HG03064 (cell line): ENCODE measurements at regions not wholly inside any gene's neighbourhood (a gene's known extent, or its start where the extent isn't known, plus 50 kb on each side); places are given as distances from the start of the nearest gene placed in this dataset.

ENCODE experiments used
- ATAC-seq: cut with Tn5 transposase; IDR thresholded peaks from one replicate; pipeline ENCODE4 v1.9.1; 2021; ENCODE audit warnings: low read depth; ENCODE audit not compliant: unreplicated experiment

- no peak for ATAC-seq
Observed at GRCh38 chr5:31100047-31100575, 93.4 kb upstream of the CDH6 start.

GRCh38 chr5:31098811-31099210 is 94.7 kb upstream of the CDH6 start:
- no peak for ATAC-seq

- ATAC-seq, result no peak
Observed at GRCh38 chr5:31097851-31098250, 95.6 kb upstream of the CDH6 start.

- no peak for ATAC-seq
Observed at GRCh38 chr5:31096238-31096865, 97.1 kb upstream of the CDH6 start.

- ATAC-seq, result no peak
Observed at GRCh38 chr5:31095796-31096195, 97.7 kb upstream of the CDH6 start.

GRCh38 chr5:31091501-31091900 is 102.0 kb upstream of the CDH6 start:
- no peak for ATAC-seq

- ATAC-seq, result no peak
Observed at GRCh38 chr5:31090467-31090866, 103.0 kb upstream of the CDH6 start.

- ATAC-seq, result no peak
Observed at GRCh38 chr5:31086839-31087415, 106.6 kb upstream of the CDH6 start.

GRCh38 chr5:31084871-31085270 is 108.6 kb upstream of the CDH6 start:
- ATAC-seq, result no peak

- no peak for ATAC-seq
Observed at GRCh38 chr5:31083364-31083763, 110.1 kb upstream of the CDH6 start.

GRCh38 chr5:31079668-31080067 is 113.8 kb upstream of the CDH6 start:
- no peak for ATAC-seq

- ATAC-seq, result no peak
Observed at GRCh38 chr5:31078956-31079355, 114.5 kb upstream of the CDH6 start.

GRCh38 chr5:31075981-31076380 is 117.5 kb upstream of the CDH6 start:
- ATAC-seq, result no peak

GRCh38 chr5:31068287-31068686 is 125.2 kb upstream of the CDH6 start:
- no peak for ATAC-seq

GRCh38 chr5:31066655-31067328 is 126.7 kb upstream of the CDH6 start:
- ATAC-seq, result no peak

- ATAC-seq, result no peak
Observed at GRCh38 chr5:31064215-31064614, 129.3 kb upstream of the CDH6 start.

GRCh38 chr5:31062902-31063580 is 130.4 kb upstream of the CDH6 start:
- ATAC-seq, result no peak

GRCh38 chr5:31059889-31060288 is 133.6 kb upstream of the CDH6 start:
- ATAC-seq, result no peak

- no peak for ATAC-seq
Observed at GRCh38 chr5:31054453-31054852, 139.0 kb upstream of the CDH6 start.

- ATAC-seq, result no peak
Observed at GRCh38 chr5:31052937-31053658, 140.4 kb upstream of the CDH6 start.

GRCh38 chr5:31051316-31051715 is 142.2 kb upstream of the CDH6 start:
- ATAC-seq, result no peak
